Heart left ventricle (tissue), 16 donors: ENCODE measurements at regions not wholly inside any gene's neighbourhood (a gene's known extent, or its start where the extent isn't known, plus 50 kb on each side); places are given as distances from the start of the nearest gene placed in this dataset.

Experiments used
- ATAC-seq, 4 donors: fragments of 200-7000 bp; cut with Tn5 transposase; one replicate each; pipeline ENCODE4 v1.9.1; 2020 to 2022; ENCODE audit warnings: moderate library complexity in 4 of 4, mild to moderate bottlenecking in 3 of 4, moderate number of reproducible peaks in 1 of 4
- DNase-seq, 5 donors: peaks; one replicate each; pipeline ENCODE4 v3.0.0-alpha.2; 2020
- H3K27ac ChIP-seq, 12 donors: fragments of 200-600 bp; sonication (generic) in 4 of 12; one replicate each; pipeline versions ENCODE4 v1.5.0 to v1.8.0; 2016 to 2022; ENCODE audit warnings: mild to moderate bottlenecking in 2 of 12
- H3K27me3 ChIP-seq, 9 donors: fragments of 200-600 bp; sonication (generic) in 2 of 9; one replicate each; pipeline versions ENCODE4 v1.5.1 to v1.8.0; 2016 to 2022; ENCODE audit warnings: mild to moderate bottlenecking in 3 of 9
- H3K36me3 ChIP-seq, 9 donors: fragments of 200-600 bp; sonication (generic) in 2 of 9; one replicate each; pipeline versions ENCODE4 v1.5.0 to v1.8.0; 2018 to 2022; ENCODE audit warnings: mild to moderate bottlenecking in 2 of 9
- H3K4me1 ChIP-seq, 12 donors: fragments of 200-600 bp; sonication (generic) in 4 of 12; one replicate each; pipeline versions ENCODE4 v1.5.0 to v1.8.0; 2016 to 2022; ENCODE audit warnings: mild to moderate bottlenecking in 3 of 12
- H3K4me3 ChIP-seq, 12 donors: fragments of 200-600 bp; sonication (generic) in 4 of 12; one replicate each; pipeline versions ENCODE4 v1.5.0 to v1.8.0; 2017 to 2022; ENCODE audit warnings: mild to moderate bottlenecking in 9 of 12, moderate library complexity in 4 of 12
- H3K9me3 ChIP-seq, 12 donors: fragments of 200-600 bp; sonication (generic) in 4 of 12; one replicate each; pipeline versions ENCODE4 v1.5.0 to v1.8.0; 2016 to 2022; ENCODE audit warnings: mild to moderate bottlenecking in 1 of 12
- POLR2A ChIP-seq, 2 donors: fragments of 450-650 bp; IDR thresholded peaks; one replicate each; pipeline ENCODE4 v1.6.1; 2017; ENCODE audit warnings: antibody characterized with exemption in 2 of 2, mild to moderate bottlenecking in 2 of 2, moderate library complexity in 2 of 2
- WGBS, 4 donors: extraction: QIAGEN DNeasy Blood & Tissue Kit in 2 of 4; methylation state at CpG; one replicate each; pipeline versions ENCODE4 v1.1.5 to v1.1.7; 2013 to 2018; 5-methylcytosine and 5-hydroxymethylcytosine counted together
- intact Hi-C, 10 donors: fragments of 100-400 bp; cut with DNase I; formaldehyde crosslinking; loops; one replicate each; pipeline versions ENCODE4 v1.11.1 to v1.14.2; 2022
- TF ChIP-seq, protein P1 (sequence below), 12 donors: fragments of 200-600 bp; sonication (generic) in 4 of 12; IDR thresholded peaks; one replicate each; pipeline versions ENCODE4 v1.5.0 to v1.8.0; 2018 to 2022; ENCODE audit warnings: antibody characterized with exemption in 12 of 12, mild to moderate bottlenecking in 5 of 12
- donor health status: ischemic (EF 13 %, LVEDD 7.1; RV severe dilation, severe dysfunction).
- donor health status: healthy with polysubstance abuse.
- donor health status: DM: no; HTN: yes; CAD: no.
- donor health status: DM: no; HTN: no; CAD: no.
- donor health status: ischemic (EF 25% LVEDD 6.9; RV normal size, moderate dysfunction).
- donor health status: ischemic (EF 25% LVEDD 5.7; RV mildly dilated, moderate dysfunction).
- donor health status: healthy.
- donor health status: DM: yes; HTN: yes; CAD: no.
- donor health status: ischemic (EF 35%, LVEDD 5.7; RV mildly dilated, moderate dysfunction).
- donor health status: nonischemic (EF 11% LVEDD 7.7; RV severe dilation, severe dysfunction).
- donor health status: DM: yes; HTN: yes; CAD: no.
- donor health status: PGD.
- donor health status: ischemic (EF 29% LVEDD 5.4; RV normal size, mild dysfunction).
- donor health status: nonischemic (EF 23%, LVEDD 6.1; RV moderate dilation, normal function).

GRCh38 chr5:9956725-9957124 lies 293.0 kb downstream of the ATPSCKMT start:
- Histone ChIP-seq H3K9me3 (peaks cover 0 to 4% (median 0%) of the 10 kb centered on the region in 12 donors), H3K36me3 (no peaks in the 10 kb centered on the region), H3K27me3 (no peaks in the 10 kb centered on the region), H3K4me1 (no peaks in the 10 kb centered on the region), H3K4me3 (no peak overlapping the region), H3K27ac (no peak overlapping the region)
- DNase-seq: no peak
- intact Hi-C loops: no loop called here
- ATAC-seq: no peak
- TF ChIP-seq POLR2A (IDR thresholded peaks at IDR 0.05): no peak

GRCh38 chr5:9955586-9955985 lies 294.1 kb downstream of the ATPSCKMT start:
- peaks cover 0 to 4% (median 0%) of the 10 kb centered on the region in 12 donors for H3K9me3 ChIP-seq
- H3K27me3 ChIP-seq: no peaks in the 10 kb centered on the region
- no peak for TF ChIP-seq POLR2A (IDR thresholded peaks at IDR 0.05)
- TF ChIP-seq, protein P1, sequence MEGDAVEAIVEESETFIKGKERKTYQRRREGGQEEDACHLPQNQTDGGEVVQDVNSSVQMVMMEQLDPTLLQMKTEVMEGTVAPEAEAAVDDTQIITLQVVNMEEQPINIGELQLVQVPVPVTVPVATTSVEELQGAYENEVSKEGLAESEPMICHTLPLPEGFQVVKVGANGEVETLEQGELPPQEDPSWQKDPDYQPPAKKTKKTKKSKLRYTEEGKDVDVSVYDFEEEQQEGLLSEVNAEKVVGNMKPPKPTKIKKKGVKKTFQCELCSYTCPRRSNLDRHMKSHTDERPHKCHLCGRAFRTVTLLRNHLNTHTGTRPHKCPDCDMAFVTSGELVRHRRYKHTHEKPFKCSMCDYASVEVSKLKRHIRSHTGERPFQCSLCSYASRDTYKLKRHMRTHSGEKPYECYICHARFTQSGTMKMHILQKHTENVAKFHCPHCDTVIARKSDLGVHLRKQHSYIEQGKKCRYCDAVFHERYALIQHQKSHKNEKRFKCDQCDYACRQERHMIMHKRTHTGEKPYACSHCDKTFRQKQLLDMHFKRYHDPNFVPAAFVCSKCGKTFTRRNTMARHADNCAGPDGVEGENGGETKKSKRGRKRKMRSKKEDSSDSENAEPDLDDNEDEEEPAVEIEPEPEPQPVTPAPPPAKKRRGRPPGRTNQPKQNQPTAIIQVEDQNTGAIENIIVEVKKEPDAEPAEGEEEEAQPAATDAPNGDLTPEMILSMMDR (IDR thresholded peaks at IDR 0.05): no peak
- DNase-seq (no peak), ATAC-seq (no peak)
- no peak overlapping the region for H3K4me3 ChIP-seq
- H3K27ac ChIP-seq: no peak overlapping the region
- intact Hi-C loops: no loop called here
- 76 to 86% (median 82%) methylated on average over 3 of the region's 3 CpGs for WGBS, 4 donors
- H3K36me3 ChIP-seq: no peaks in the 10 kb centered on the region
- no peaks in the 10 kb centered on the region for H3K4me1 ChIP-seq

- H3K4me1 ChIP-seq: no peaks in the 10 kb centered on the region
- WGBS, 4 donors: 85% methylated on average over 2 of the region's 2 CpGs
- TF ChIP-seq, protein P1 (IDR thresholded peaks at IDR 0.05): no peak
- TF ChIP-seq POLR2A (IDR thresholded peaks at IDR 0.05): no peak
- intact Hi-C loops: no loop called here
- no peaks in the 10 kb centered on the region for H3K27me3 ChIP-seq
- H3K27ac ChIP-seq: no peak overlapping the region
- no peaks in the 10 kb centered on the region for H3K36me3 ChIP-seq
- DNase-seq (no peak), ATAC-seq (no peak)
- H3K4me3 ChIP-seq: no peak overlapping the region
- H3K9me3 ChIP-seq: peaks cover 0 to 1% (median 0%) of the 10 kb centered on the region in 12 donors
Measured at GRCh38 chr5:9954869-9955268, 294.8 kb downstream of the ATPSCKMT start.

DNA sequence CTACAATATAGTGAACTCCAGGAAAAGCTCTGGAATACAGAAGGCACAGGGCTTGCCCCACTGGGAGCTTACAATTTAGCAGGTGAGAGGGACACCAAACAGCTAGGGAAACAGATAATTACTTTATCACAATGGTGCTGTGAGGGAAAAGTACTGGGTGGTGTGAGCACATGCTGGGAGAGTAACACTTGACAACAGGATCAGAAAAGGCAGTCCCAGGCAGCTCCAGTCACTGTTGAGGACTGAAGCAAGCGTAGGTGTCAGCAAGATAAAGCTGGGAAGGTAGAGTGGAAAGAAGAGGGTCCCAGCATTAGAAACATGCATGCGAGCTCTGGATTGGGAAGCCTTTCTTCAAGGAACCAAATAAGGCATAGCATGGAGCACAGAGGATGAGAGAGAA lies 296.0 kb downstream of the ATPSCKMT start:
- TF ChIP-seq, protein P1 (IDR thresholded peaks at IDR 0.05): no peak
- TF ChIP-seq POLR2A (IDR thresholded peaks at IDR 0.05): no peak
- DNase-seq (no peak), ATAC-seq (no peak)
- 67 to 75% (median 68%) methylated on average over 2 of the region's 2 CpGs for WGBS, 4 donors
- H3K4me3 ChIP-seq: no peak overlapping the region
- H3K9me3 ChIP-seq: no peaks in the 10 kb centered on the region
- H3K27ac ChIP-seq: no peak overlapping the region
- no peaks in the 10 kb centered on the region for H3K27me3 ChIP-seq
- no peaks in the 10 kb centered on the region for H3K36me3 ChIP-seq
- intact Hi-C loops: no loop called here
- H3K4me1 ChIP-seq: no peaks in the 10 kb centered on the region

DNA sequence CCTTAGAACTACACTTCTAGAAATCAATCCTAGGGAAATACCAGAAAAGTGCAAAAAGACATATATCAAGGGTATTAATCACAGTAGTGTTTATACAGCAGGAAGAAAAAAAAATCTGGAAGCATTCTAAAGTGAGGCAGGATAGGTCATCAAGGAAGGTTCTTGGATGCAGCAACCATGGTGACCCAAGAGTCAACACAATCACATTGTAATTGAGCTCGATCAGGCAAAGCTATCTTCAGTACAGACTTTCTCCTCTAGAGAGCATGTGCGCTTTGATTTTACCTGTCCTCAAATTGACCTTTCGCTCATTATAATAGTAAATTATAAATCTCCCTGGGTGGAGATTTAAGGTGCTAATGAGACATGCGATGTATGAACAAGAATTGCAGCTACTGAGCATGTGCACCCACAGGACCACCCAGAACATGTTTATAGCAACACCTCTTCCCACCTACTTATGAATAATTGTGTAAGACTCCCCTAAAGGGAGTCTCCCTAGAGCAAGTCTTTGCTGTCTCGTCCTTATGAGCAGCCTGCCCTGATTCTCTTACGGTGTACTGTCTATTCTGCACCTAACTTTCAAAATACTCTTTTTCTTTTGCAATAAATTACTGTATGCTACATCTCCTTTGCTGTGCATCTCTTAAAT lies 297.7 kb downstream of the ATPSCKMT start:
- H3K27ac ChIP-seq: no peak overlapping the region
- no peak for TF ChIP-seq POLR2A (IDR thresholded peaks at IDR 0.05)
- TF ChIP-seq, protein P1 (IDR thresholded peaks at IDR 0.05): no peak
- no peaks in the 10 kb centered on the region for H3K4me1 ChIP-seq
- 64 to 73% (median 66%) methylated on average over 6 of the region's 6 CpGs for WGBS, 4 donors
- H3K27me3 ChIP-seq: no peaks in the 10 kb centered on the region
- DNase-seq (no peak), ATAC-seq (no peak)
- H3K4me3 ChIP-seq: no peak overlapping the region
- intact Hi-C loops: no loop called here
- H3K9me3 ChIP-seq: no peaks in the 10 kb centered on the region
- no peaks in the 10 kb centered on the region for H3K36me3 ChIP-seq
